AG09309 (cell line): ENCODE measurements at regions not wholly inside any gene's neighbourhood (a gene's known extent, or its start where the extent isn't known, plus 50 kb on each side); places are given as distances from the start of the nearest gene placed in this dataset.

Experiments used
- DNase-seq: peaks from one replicate; pipeline ENCODE4 v3.0.0-alpha.2; 2010; ENCODE audit warnings: low read depth
- H3K4me3 ChIP-seq: 2 replicates; pipeline ENCODE4 v1.5.1; 2011; ENCODE audit warnings: mild to moderate bottlenecking, low read depth, low read length, moderate library complexity; ENCODE audit not compliant: control insufficient read depth
- CTCF ChIP-seq: IDR thresholded peaks from 2 replicates; pipeline ENCODE4 v1.5.1; 2011; ENCODE audit warnings: mild to moderate bottlenecking, low read depth, low read length, inconsistent platforms; ENCODE audit not compliant: insufficient read depth, control insufficient read depth; ENCODE audit errors: missing control alignments

GRCh38 chr18:39802648-39803229, 2152.3 kb upstream of the PIK3C3 start:
- no peak overlapping the region for H3K4me3 ChIP-seq
- no peak for DNase-seq
- TF ChIP-seq CTCF, result no peak

- TF ChIP-seq CTCF, result no peak
- no peak overlapping the region for H3K4me3 ChIP-seq
Observed at GRCh38 chr18:39801848-39802247, 2153.2 kb upstream of the PIK3C3 start.

GRCh38 chr18:39801010-39801409, 2154.0 kb upstream of the PIK3C3 start:
- no peak overlapping the region for H3K4me3 ChIP-seq
- no peak for DNase-seq
- no peak for TF ChIP-seq CTCF

More at GRCh38 chr18:39801848-39802247, 2153.2 kb upstream of the PIK3C3 start:
- no peak for DNase-seq

- no peak for DNase-seq
- H3K4me3 ChIP-seq, result no peak overlapping the region; the same call in 1 of the 2 replicates
Observed at GRCh38 chr18:39799006-39799405, 2156.0 kb upstream of the PIK3C3 start.

GRCh38 chr18:39796393-39796792, 2158.6 kb upstream of the PIK3C3 start:
- DNase-seq, result no peak
- no peak for TF ChIP-seq CTCF
- H3K4me3 ChIP-seq, result no peak overlapping the region

More at GRCh38 chr18:39799006-39799405, 2156.0 kb upstream of the PIK3C3 start:
- no peak for TF ChIP-seq CTCF

GRCh38 chr18:39795350-39795749, 2159.7 kb upstream of the PIK3C3 start:
- TF ChIP-seq CTCF, result no peak
- no peak overlapping the region for H3K4me3 ChIP-seq
- no peak for DNase-seq
